HL-60 (cell line): ENCODE measurements at regions not wholly inside any gene's neighbourhood (a gene's known extent, or its start where the extent isn't known, plus 50 kb on each side); places are given as distances from the start of the nearest gene placed in this dataset.

ENCODE experiments used
- CTCF ChIP-seq: IDR thresholded peaks from one replicate; pipeline ENCODE4 v1.5.1; 2011; ENCODE audit warnings: low read length, control low read depth, inconsistent platforms; ENCODE audit not compliant: insufficient read depth
- GABPA ChIP-seq: IDR thresholded peaks from 2 replicates; pipeline ENCODE4 v1.6.1; 2012; ENCODE audit warnings: low read depth
- POLR2AphosphoS5 ChIP-seq: IDR thresholded peaks from 2 replicates; pipeline ENCODE4 v1.6.1; 2012; ENCODE audit warnings: low read depth
- SPI1 ChIP-seq: IDR thresholded peaks from 2 replicates; pipeline ENCODE4 v1.6.1; 2012; ENCODE audit warnings: low read depth, mild to moderate bottlenecking, borderline replicate concordance
- TF ChIP-seq, protein P1 (sequence below): IDR thresholded peaks from 2 replicates; pipeline ENCODE4 v1.6.1; 2012; ENCODE audit warnings: low read depth; ENCODE audit not compliant: insufficient replicate concordance

DNA sequence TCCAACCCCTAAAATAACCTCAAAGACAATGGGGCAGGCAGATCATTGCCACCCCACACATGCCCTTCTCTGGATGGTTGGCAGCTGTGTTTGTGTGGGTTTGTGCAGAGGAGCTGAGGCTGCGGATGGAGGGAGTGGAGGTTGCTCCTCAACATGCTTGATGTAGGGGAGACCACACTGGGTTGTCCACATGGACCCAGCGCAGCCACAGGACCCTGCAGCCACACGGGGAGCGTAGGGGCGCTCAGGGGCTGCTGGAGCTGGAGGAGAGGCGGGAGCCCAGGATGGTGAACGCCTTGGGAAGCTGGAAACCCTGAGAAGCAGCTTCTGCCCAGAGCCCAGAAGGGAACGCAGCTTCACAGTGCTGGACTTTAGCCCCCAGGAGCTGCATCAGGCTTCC is 56.3 kb upstream of the TMEM18 start:
- no peak for TF ChIP-seq POLR2AphosphoS5
- TF ChIP-seq CTCF = no peak
- TF ChIP-seq, protein P1, sequence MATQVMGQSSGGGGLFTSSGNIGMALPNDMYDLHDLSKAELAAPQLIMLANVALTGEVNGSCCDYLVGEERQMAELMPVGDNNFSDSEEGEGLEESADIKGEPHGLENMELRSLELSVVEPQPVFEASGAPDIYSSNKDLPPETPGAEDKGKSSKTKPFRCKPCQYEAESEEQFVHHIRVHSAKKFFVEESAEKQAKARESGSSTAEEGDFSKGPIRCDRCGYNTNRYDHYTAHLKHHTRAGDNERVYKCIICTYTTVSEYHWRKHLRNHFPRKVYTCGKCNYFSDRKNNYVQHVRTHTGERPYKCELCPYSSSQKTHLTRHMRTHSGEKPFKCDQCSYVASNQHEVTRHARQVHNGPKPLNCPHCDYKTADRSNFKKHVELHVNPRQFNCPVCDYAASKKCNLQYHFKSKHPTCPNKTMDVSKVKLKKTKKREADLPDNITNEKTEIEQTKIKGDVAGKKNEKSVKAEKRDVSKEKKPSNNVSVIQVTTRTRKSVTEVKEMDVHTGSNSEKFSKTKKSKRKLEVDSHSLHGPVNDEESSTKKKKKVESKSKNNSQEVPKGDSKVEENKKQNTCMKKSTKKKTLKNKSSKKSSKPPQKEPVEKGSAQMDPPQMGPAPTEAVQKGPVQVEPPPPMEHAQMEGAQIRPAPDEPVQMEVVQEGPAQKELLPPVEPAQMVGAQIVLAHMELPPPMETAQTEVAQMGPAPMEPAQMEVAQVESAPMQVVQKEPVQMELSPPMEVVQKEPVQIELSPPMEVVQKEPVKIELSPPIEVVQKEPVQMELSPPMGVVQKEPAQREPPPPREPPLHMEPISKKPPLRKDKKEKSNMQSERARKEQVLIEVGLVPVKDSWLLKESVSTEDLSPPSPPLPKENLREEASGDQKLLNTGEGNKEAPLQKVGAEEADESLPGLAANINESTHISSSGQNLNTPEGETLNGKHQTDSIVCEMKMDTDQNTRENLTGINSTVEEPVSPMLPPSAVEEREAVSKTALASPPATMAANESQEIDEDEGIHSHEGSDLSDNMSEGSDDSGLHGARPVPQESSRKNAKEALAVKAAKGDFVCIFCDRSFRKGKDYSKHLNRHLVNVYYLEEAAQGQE = no peak
- TF ChIP-seq GABPA = no peak
- TF ChIP-seq SPI1 = no peak
